GM12872 (cell line): ENCODE measurements at regions not wholly inside any gene's neighbourhood (a gene's known extent, or its start where the extent isn't known, plus 50 kb on each side); places are given as distances from the start of the nearest gene placed in this dataset.

ENCODE experiments used
- TF ChIP-seq, protein P1 (sequence below): IDR thresholded peaks from 3 replicates; pipeline ENCODE4 v1.5.1; 2011; ENCODE audit warnings: low read depth, mild to moderate bottlenecking, low read length, moderate library complexity; ENCODE audit not compliant: insufficient read depth

DNA sequence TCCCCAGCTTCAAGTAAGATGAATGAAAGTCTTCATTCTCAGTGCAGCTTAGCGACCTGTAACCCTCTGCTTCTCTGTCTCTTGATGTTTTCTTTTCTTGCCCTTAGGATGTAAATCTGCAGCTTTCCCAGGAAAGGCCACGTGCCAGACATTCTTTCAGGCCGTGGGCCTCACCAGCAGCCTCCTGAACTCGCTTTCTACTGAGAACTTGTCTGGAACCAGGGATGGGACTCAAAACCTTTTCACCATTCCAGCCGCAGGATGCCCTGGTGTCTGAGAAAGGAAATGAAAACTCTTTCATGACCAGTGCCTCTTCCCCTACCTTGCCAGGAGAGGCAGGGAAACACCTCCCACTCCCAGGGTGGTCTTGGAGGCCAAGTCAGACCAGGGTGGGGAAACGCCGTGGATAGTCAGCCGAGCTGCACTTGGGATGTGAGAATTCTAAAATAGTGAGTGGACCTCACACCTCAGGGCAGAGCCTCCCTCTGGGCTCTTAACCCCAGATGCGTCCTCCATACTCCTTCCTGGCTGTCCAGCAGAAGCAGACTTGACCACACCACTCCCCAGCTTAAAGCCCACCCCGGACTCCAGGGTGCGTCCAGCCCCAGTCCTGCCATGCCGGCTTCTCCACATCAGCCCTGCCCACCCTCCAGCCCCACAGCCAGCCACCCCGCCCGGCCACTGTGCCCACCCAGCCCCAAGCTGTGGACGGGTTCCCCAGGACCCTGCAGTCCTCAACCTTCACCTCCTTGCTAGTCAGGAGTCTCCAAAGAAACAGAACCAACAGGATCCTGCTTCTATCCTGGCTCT, 115.5 kb downstream of the TWIST2 start:
- TF ChIP-seq, protein P1, sequence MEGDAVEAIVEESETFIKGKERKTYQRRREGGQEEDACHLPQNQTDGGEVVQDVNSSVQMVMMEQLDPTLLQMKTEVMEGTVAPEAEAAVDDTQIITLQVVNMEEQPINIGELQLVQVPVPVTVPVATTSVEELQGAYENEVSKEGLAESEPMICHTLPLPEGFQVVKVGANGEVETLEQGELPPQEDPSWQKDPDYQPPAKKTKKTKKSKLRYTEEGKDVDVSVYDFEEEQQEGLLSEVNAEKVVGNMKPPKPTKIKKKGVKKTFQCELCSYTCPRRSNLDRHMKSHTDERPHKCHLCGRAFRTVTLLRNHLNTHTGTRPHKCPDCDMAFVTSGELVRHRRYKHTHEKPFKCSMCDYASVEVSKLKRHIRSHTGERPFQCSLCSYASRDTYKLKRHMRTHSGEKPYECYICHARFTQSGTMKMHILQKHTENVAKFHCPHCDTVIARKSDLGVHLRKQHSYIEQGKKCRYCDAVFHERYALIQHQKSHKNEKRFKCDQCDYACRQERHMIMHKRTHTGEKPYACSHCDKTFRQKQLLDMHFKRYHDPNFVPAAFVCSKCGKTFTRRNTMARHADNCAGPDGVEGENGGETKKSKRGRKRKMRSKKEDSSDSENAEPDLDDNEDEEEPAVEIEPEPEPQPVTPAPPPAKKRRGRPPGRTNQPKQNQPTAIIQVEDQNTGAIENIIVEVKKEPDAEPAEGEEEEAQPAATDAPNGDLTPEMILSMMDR = no peak

DNA sequence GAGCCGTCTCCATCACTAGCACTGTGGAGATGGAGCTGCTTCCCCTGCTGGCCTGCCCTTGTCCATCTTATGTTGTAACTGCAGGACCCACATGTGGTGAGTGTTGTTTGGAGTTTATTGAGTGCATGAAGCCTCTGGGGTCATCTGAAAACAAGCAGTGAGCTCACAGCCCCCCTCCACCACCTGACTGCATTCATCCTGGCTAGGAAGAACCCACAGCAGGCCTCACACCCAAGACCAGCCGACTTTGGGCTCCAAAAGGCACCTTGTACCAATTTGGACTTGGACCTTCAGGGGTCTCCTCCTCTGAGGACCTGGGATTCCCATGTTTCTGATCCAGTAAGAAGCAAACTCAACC, 116.1 kb downstream of the TWIST2 start:
- TF ChIP-seq, protein P1 = no peak

DNA sequence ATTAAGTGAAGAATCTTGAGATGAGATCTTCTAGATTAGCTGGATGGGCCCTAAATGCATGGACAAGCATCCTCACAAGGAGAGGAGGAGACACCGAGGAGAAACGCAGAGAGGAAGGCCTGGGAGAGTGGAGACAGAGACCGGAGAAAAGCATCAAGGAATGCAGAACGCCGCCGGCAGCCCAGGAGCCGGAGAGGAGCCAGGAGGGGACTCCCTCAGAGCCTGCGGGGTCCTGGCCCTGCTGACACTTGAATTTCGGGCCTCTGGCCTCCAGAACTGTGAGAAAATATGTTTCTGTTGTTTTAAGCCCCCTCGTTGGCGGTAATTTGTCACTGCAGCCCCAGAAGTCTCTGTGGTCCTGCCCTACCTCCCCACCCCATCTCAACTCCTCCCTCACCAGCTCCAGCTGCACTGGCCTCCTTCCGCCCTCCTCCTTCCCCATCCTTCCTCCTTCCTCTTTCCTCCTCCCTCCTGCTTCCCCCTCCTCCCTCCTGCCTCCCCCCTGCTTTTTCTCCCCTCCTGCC, 116.7 kb downstream of the TWIST2 start:
- TF ChIP-seq, protein P1 = no peak

DNA sequence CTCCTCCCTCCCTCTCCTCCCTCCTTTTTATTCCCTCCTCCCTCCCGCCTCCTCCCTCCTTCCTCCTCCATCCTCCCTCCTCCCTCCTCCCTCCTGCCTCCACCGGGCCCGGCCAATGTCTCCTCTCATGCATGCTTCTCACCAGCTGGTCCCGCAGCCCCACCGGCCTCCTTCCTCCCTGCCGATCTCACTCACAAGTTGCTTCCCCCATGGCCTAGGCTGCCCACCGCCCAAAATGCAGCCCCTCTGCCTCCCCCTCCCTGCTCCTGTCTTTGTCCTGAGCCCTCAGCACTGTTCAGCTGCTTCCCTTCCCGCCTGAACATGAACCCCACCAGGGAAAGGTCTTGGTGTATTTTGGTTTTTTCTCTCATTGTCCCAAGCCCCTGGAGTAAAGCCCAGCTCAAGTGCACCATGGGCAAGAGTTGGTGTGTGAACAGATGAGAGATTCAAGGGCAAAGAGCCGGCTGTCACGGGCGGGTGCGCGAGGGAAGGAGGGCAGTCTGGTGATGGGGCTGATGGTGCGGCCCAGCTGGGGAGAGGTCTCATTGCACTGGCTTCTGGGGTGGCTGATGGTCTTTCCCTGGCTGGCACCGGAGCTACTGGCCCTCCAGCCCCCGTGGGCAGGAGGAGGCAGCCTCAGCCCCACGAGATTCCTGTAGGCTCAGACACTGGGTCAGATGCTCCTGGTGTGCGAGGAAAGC, 117.6 kb downstream of the TWIST2 start:
- TF ChIP-seq, protein P1 = no peak

DNA sequence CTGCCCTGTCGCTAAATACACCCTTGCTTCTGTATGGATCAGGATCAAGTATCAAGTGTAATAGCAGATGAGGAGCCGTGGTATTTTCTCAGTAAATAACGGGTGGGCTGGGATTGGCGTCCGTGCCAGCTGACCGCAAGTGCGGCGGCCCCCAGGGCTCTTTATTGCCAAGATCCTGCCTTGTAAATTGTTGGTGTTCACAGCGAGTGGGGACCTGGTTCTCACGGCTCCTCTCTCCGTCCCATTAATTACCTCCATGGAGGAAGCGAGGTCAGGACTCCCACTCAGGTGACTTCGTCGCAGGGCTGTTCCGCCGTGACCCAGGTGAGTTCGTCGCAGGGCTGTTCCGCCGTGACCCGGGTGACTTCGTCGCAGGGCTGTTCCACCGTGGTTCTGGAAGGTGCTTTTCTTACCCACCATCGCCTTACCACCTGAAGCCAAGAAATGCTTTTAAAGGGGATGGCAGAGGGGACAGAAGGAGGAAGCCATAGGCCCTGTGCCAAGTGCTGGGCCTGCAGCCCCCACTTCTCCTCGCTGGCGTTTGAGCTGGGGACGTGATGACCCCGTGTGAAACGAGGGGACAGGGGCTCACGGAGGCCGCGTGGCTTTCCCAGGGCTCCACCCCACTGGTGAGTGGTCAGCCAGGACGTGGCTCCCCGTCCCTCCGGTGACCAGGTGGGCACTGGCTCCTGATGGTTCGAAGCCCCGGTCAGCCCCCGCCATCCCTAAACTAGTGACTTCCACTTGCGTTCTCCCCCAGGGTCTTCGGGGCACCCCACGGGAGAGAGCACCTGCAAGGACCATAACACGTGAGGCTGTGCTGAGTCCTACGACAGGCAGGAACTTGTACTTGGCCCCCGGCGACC, 118.4 kb downstream of the TWIST2 start:
- TF ChIP-seq, protein P1 = no peak

DNA sequence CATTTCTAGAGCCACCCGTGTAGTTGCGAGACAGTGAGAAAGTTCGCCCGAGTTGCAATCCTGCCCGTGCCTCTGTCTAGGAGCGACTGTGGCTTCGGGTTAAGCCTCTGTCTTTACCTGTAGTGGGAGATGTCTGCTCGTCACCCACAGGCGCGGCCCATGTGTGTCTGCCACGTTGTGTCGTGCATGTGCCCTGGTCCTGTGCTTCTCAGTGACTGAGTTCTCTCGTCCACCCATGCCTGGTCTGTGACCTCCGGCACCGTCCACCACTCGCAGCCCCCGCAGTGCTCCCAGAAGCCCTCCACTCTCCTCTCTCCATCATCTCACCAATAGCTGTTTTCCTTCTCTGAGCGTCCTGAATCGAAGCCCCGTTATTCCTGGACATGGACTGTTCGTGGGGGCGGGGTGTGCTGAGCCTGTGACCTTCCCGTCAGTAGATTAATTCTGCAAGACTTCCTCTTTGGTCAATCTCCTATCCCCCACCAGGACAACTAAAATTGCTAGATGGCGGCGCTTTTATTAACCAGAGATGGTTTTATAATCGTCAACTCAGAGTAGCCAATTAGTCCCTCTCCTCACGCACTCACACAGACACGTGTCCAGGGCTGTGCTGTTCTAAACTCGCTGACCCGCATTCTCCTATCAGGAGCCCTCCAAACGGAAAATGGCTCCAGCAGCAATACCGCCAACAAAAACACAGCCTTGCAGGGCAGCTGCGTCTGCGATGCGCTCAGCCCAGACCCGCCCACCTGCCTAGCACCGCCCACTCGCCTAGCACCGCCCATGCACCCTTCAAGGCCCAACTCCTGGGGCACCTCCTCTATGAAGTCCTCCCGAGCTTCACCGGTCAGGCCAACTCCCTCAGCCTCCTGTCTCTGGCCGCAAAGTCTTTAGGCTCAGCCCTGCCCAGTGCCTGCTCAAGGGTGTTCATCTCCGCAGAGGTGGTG, 119.4 kb downstream of the TWIST2 start:
- TF ChIP-seq, protein P1 = no peak
